Mesenchymal stem cell (in vitro differentiated cells and primary cell): ENCODE measurements at regions not wholly inside any gene's neighbourhood (a gene's known extent, or its start where the extent isn't known, plus 50 kb on each side); places are given as distances from the start of the nearest gene placed in this dataset.

ENCODE experiments used
- DNase-seq: peaks from one replicate; pipeline ENCODE4 v3.0.0-alpha.2; 2013
- H2AFZ ChIP-seq: one replicate; pipeline ENCODE4 v1.6.1; 2013; ENCODE audit warnings: low read depth, mild to moderate bottlenecking, control low read depth, inconsistent platforms, low read length, moderate library complexity
- H2AK5ac ChIP-seq: 2 replicates; pipeline ENCODE4 v1.6.1; 2013; ENCODE audit warnings: low read length, moderate library complexity, mild to moderate bottlenecking, inconsistent platforms; ENCODE audit not compliant: severe bottlenecking
- H2BK120ac ChIP-seq: one replicate; pipeline ENCODE4 v1.6.1; 2013; ENCODE audit warnings: low read depth, mild to moderate bottlenecking, inconsistent platforms, low read length, moderate library complexity
- H2BK12ac ChIP-seq, 2 experiments: one replicate each; pipeline ENCODE4 v1.6.1; 2013; ENCODE audit warnings: inconsistent platforms in 2 of 2, low read length in 2 of 2, mild to moderate bottlenecking in 2 of 2, moderate library complexity in 2 of 2, control low read depth in 1 of 2
- H2BK15ac ChIP-seq: one replicate; pipeline ENCODE4 v1.6.1; 2013; ENCODE audit warnings: mild to moderate bottlenecking, low read depth, inconsistent platforms; ENCODE audit not compliant: poor library complexity, severe bottlenecking
- H2BK5ac ChIP-seq: 2 replicates; pipeline ENCODE4 v1.6.1; 2013; ENCODE audit warnings: low read depth, mild to moderate bottlenecking, low read length, control low read depth, inconsistent platforms; ENCODE audit not compliant: poor library complexity, severe bottlenecking
- H3K14ac ChIP-seq, 2 experiments: one replicate each; pipeline ENCODE4 v1.6.1; 2013; ENCODE audit warnings: inconsistent platforms in 2 of 2, low read length in 2 of 2, control low read depth in 1 of 2, mild to moderate bottlenecking in 1 of 2, moderate library complexity in 1 of 2
- H3K18ac ChIP-seq, 2 experiments: one replicate each; pipeline ENCODE4 v1.6.1; 2013; ENCODE audit warnings: inconsistent platforms in 2 of 2, low read length in 2 of 2, control low read depth in 1 of 2, low read depth in 1 of 2, mild to moderate bottlenecking in 1 of 2
- H3K23ac ChIP-seq, 2 experiments: one replicate each; pipeline ENCODE4 v1.6.1; 2013; ENCODE audit warnings: inconsistent platforms in 2 of 2, low read length in 2 of 2, mild to moderate bottlenecking in 2 of 2, moderate library complexity in 2 of 2, control low read depth in 1 of 2
- H3K27ac ChIP-seq: 2 replicates; pipeline ENCODE4 v1.5.1; 2013; ENCODE audit warnings: mild to moderate bottlenecking, moderate library complexity, low read length, control low read depth, inconsistent platforms; ENCODE audit not compliant: poor library complexity, severe bottlenecking
- H3K27me3 ChIP-seq, 2 experiments: 2 replicates each; pipeline versions ENCODE4 v1.6.1 to v1.7.0; 2013; ENCODE audit warnings: low read length in 2 of 2, mild to moderate bottlenecking in 2 of 2, moderate library complexity in 2 of 2, control low read depth in 1 of 2, inconsistent platforms in 1 of 2; ENCODE audit not compliant: control insufficient read depth in 1 of 2, insufficient read depth in 1 of 2
- H3K36me3 ChIP-seq, 2 experiments: 2 replicates each; pipeline versions ENCODE4 v1.6.1 to v1.7.0; 2013; ENCODE audit warnings: low read length in 2 of 2, control low read depth in 1 of 2, inconsistent platforms in 1 of 2, low read depth in 1 of 2, mild to moderate bottlenecking in 1 of 2; ENCODE audit not compliant: insufficient read depth in 2 of 2, control insufficient read depth in 1 of 2
- H3K4ac ChIP-seq, 2 experiments: one replicate each; pipeline ENCODE4 v1.6.1; 2013; ENCODE audit warnings: inconsistent platforms in 2 of 2, low read length in 2 of 2, mild to moderate bottlenecking in 2 of 2, moderate library complexity in 2 of 2, control low read depth in 1 of 2, low read depth in 1 of 2
- H3K4me1 ChIP-seq: 2 replicates; pipeline ENCODE4 v1.6.1; 2013; ENCODE audit warnings: low read depth, low read length, control low read depth; ENCODE audit not compliant: control insufficient read depth, insufficient read depth
- H3K4me2 ChIP-seq: 2 replicates; pipeline ENCODE4 v1.6.1; 2013; ENCODE audit warnings: low read length, mild to moderate bottlenecking, inconsistent platforms; ENCODE audit not compliant: poor library complexity, severe bottlenecking
- H3K4me3 ChIP-seq, 2 experiments: 2 replicates each; pipeline versions ENCODE4 v1.5.1 to v1.7.0; 2013; ENCODE audit warnings: low read length in 2 of 2, mild to moderate bottlenecking in 2 of 2, control low read depth in 1 of 2, low read depth in 1 of 2; ENCODE audit not compliant: insufficient read depth in 1 of 2
- H3K79me1 ChIP-seq: replicated peaks from 2 replicates; pipeline ENCODE4 v1.6.1; 2013; ENCODE audit warnings: mild to moderate bottlenecking, control low read depth, low read length, inconsistent platforms; ENCODE audit not compliant: poor library complexity, severe bottlenecking
- H3K9ac ChIP-seq: 2 replicates; pipeline ENCODE4 v1.7.0; 2013; ENCODE audit warnings: mild to moderate bottlenecking, low read length, moderate library complexity
- H3K9me3 ChIP-seq: 2 replicates; pipeline ENCODE4 v1.7.0; 2013; ENCODE audit warnings: mild to moderate bottlenecking, low read length; ENCODE audit not compliant: control insufficient read depth
- H4K8ac ChIP-seq: one replicate; pipeline ENCODE4 v1.6.1; 2013; ENCODE audit warnings: inconsistent platforms, mild to moderate bottlenecking, low read length, moderate library complexity
- H4K91ac ChIP-seq: one replicate; pipeline ENCODE4 v1.6.1; 2013; ENCODE audit warnings: mild to moderate bottlenecking, low read length, inconsistent platforms
- WGBS: methylation state at CpG from one replicate; pipeline ENCODE4 v1.1.7; 2013; ENCODE audit warnings: mixed read lengths; 5-methylcytosine and 5-hydroxymethylcytosine counted together

DNA sequence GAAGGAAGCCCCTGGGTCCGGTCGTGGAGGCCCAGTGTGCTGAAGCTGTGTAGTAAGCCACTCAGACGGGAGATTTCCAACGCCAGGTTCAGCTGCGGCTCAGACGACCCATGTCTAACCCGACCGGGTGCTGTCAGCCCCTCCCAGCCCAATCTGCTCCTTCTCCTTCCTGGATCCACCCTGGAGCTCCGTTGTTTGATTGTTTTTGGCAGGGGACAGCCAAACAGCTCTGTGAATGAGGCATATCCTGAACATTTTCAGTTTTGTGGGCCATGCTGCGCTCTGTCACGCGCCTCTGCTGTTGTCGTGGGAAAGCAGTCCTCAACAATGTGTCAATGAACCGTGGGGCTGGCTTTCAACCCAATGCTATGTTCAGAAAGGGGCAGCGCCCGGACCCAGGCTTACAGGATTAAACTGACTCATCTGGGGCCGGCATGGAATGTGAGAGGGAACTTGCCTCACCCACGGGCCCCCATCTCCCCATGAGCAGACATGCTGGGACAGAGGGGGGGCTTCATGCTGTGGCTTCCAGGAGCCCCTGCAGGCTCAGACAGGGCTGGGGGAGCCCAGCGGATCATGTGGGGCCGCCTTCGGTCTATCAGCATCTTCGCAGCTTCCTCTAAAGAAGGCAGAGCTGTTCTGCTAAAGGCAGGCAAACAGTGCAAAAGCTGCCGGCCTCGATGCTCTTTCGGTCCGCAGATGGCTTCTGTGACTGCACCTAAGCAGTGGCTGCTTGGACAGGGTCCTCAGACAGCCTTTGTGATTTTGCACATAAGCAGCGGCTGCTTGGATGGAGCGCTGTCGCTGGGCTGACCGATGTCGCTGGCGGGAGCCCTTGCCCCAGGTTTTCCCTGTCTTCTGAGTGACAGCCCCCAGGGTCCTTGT, 101.7 kb downstream of the RIPK4 start:
- no peak for DNase-seq
- H3K9ac ChIP-seq: peak overlapping the region; percentile 52
- 83% methylated on average over 32 of the region's 32 CpGs for WGBS
- no peak overlapping the region for H4K8ac ChIP-seq
- no peak overlapping the region for H3K18ac ChIP-seq
- no peak overlapping the region for H3K27ac ChIP-seq
- no peak overlapping the region for H4K91ac ChIP-seq
- no peak overlapping the region for H2BK5ac ChIP-seq
- no peak overlapping the region for H2BK12ac ChIP-seq
- no peak overlapping the region for H3K14ac ChIP-seq
- H3K27me3 ChIP-seq: peaks cover 0 to 2% of the 10 kb centered on the region in 2 experiments
- H2BK15ac ChIP-seq: no peak overlapping the region
- no peak overlapping the region for H3K23ac ChIP-seq
- H3K4me2 ChIP-seq: no peak overlapping the region
- H3K4ac ChIP-seq: no peak overlapping the region
- H2AK5ac ChIP-seq: no peak overlapping the region
- no peaks in the 10 kb centered on the region for H3K36me3 ChIP-seq
- no peak overlapping the region for H2AFZ ChIP-seq
- H3K4me1 ChIP-seq: peaks cover 11% of the 10 kb centered on the region
- peak overlapping the region in 1 of 2 experiments; percentile 43 for H3K4me3 ChIP-seq
- H2BK120ac ChIP-seq: no peak overlapping the region
- H3K9me3 ChIP-seq: no peaks in the 10 kb centered on the region
- H3K79me1 ChIP-seq: no peaks in the 10 kb centered on the region

DNA sequence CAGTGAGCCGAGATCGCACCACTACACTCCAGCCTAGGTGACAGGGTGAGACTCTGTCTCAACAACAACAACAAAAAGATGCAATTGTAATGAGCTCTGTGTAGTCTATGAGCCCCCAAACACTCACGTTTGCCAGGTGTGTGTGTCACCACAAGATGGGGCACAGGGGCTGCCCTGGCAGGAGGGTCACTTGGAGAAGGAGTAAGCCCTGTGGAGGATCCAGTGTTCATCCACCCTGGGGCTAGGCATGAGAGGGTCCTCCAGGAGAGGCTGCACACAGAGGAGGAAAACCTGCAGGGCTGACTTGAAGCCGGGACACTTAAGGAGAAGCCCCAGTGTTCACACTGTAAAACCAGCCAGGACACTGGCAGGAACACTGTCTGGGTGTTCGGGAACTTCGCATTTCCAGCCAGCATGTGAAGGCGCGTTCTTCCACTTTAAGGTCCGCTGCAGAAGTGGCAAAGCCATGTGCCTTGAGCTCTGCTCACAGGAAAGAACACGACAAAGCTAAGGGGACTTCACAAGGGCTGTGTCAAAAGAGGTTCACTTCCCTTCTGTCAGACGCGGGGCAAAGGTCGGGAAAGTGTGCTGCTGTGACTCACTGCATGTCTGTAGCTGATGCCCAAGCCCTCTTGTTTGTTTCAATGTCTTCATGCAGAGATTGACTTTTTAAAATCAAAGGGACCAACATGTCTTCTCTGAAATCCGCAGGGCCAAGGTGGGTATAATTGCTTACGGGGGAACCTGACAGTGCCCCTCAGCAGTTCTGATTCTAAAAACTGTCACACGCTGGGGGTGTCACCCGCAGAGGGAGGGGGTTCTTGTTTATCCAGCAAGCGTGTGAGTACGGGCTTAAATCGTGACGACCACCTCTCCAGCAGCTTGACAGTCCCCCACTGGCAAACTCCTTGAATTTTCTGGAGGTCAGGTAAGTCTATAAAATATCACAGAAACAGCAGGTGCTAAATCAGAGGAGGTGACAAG, 102.8 kb downstream of the RIPK4 start:
- Histone ChIP-seq H2BK120ac (no peak overlapping the region), H2BK15ac (no peak overlapping the region), H3K4me2 (no peak overlapping the region), H3K27ac (no peak overlapping the region), H3K18ac (no peak overlapping the region), H2AFZ (no peak overlapping the region), H2BK5ac (no peak overlapping the region), H3K14ac (no peak overlapping the region), H2BK12ac (no peak overlapping the region), H3K36me3 (no peaks in the 10 kb centered on the region), H4K91ac (no peak overlapping the region), H2AK5ac (no peak overlapping the region), H3K4me1 (peaks cover 11% of the 10 kb centered on the region), H3K9me3 (no peaks in the 10 kb centered on the region), H3K23ac (no peak overlapping the region), H3K9ac (peak overlapping the region; percentile 52), H3K4ac (no peak overlapping the region), H3K27me3 (peaks cover 2 to 7% of the 10 kb centered on the region in 2 experiments), H3K4me3 (peak overlapping the region in 1 of 2 experiments; percentile 43), H4K8ac (no peak overlapping the region), H3K79me1 (no peaks in the 10 kb centered on the region)
- WGBS: 66% methylated on average over 17 of the region's 21 CpGs
- DNase-seq: peak; percentile 44

DNA sequence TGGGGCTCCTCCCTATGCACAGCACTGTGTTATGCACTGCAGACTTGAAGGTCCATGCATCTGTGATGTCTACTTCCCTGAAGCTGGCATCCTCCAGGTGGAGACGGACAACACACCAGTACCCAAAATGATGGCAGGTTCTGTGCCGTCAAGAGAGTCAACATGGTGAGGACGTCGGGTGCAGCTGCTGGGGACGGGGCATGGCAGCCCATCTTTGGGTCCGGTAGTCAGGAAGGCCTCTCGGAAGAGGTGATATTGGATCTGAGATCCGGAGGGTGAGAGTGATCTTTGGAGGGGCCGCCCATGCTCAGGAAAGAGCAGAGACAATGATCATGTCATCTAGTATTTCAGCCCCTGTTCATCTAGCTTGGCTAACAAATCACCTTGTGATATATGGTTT, 104.1 kb downstream of the RIPK4 start:
- no peak overlapping the region for H3K9ac ChIP-seq
- peaks cover 11% of the 10 kb centered on the region for H3K4me1 ChIP-seq
- no peak overlapping the region for H2BK12ac ChIP-seq
- H3K27me3 ChIP-seq: peaks cover 2 to 19% of the 10 kb centered on the region in 2 experiments
- H3K4me2 ChIP-seq: no peak overlapping the region
- H3K36me3 ChIP-seq: no peaks in the 10 kb centered on the region
- H3K23ac ChIP-seq: no peak overlapping the region
- H3K4ac ChIP-seq: no peak overlapping the region
- H3K14ac ChIP-seq: no peak overlapping the region
- WGBS: 95% methylated on average over 9 of the region's 9 CpGs
- no peak overlapping the region for H3K4me3 ChIP-seq
- no peak overlapping the region for H2BK120ac ChIP-seq
- H3K27ac ChIP-seq: no peak overlapping the region
- no peak overlapping the region for H4K8ac ChIP-seq
- H4K91ac ChIP-seq: no peak overlapping the region
- no peaks in the 10 kb centered on the region for H3K79me1 ChIP-seq
- H2AK5ac ChIP-seq: no peak overlapping the region
- no peak overlapping the region for H2BK15ac ChIP-seq
- H2BK5ac ChIP-seq: no peak overlapping the region
- DNase-seq: no peak
- H3K9me3 ChIP-seq: no peaks in the 10 kb centered on the region
- no peak overlapping the region for H2AFZ ChIP-seq
- no peak overlapping the region for H3K18ac ChIP-seq

DNA sequence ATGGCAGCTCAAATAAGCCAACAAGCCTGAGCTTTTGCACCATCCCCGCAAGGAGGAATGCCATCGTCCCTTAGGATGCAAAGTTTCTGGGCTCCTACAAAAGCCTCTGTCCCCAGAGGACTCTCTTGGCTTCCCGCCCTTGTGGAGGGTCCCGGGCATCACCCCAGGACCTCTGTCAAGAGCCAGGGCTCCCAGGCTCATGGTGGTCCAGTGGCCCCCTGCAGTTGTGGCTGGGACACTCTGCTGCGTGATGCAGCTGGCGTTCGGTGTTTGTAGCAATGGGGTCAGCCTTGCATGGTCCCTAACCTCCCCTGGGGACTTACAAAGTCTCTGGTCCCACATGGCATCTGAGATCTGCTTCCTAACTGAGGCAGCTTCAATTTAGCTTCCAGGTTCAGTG, 104.7 kb downstream of the RIPK4 start:
- H3K27ac ChIP-seq: no peak overlapping the region
- H3K4me2 ChIP-seq: no peak overlapping the region
- peaks cover 2 to 20% of the 10 kb centered on the region in 2 experiments for H3K27me3 ChIP-seq
- no peaks in the 10 kb centered on the region for H3K79me1 ChIP-seq
- no peak overlapping the region for H2AK5ac ChIP-seq
- no peak overlapping the region for H2BK12ac ChIP-seq
- H3K36me3 ChIP-seq: no peaks in the 10 kb centered on the region
- no peak overlapping the region for H2AFZ ChIP-seq
- no peak overlapping the region for H3K18ac ChIP-seq
- no peak overlapping the region for H2BK5ac ChIP-seq
- 93% methylated on average over 7 of the region's 7 CpGs for WGBS
- no peaks in the 10 kb centered on the region for H3K9me3 ChIP-seq
- H4K91ac ChIP-seq: no peak overlapping the region
- no peak for DNase-seq
- peaks cover 11% of the 10 kb centered on the region for H3K4me1 ChIP-seq
- no peak overlapping the region for H3K9ac ChIP-seq
- H3K23ac ChIP-seq: no peak overlapping the region
- no peak overlapping the region for H4K8ac ChIP-seq
- no peak overlapping the region for H2BK120ac ChIP-seq
- no peak overlapping the region for H3K4me3 ChIP-seq
- no peak overlapping the region for H3K4ac ChIP-seq
- no peak overlapping the region for H3K14ac ChIP-seq
- no peak overlapping the region for H2BK15ac ChIP-seq
